ENCODE measurements at regions not wholly inside any gene's neighbourhood (a gene's known extent, or its start where the extent isn't known, plus 50 kb on each side); places are given as distances from the start of the nearest gene placed in this dataset.

GRCh38 chr20:19945732-19946670, 71.2 kb upstream of the NAA20 start:
- DNase-seq = no peak
- H2AFZ ChIP-seq = no peak overlapping the region
- no peak overlapping the region for H3K27ac ChIP-seq
- no peaks in the 10 kb centered on the region for H3K27me3 ChIP-seq (ENCODE audit: insufficient read depth, low read depth)
- H3K9me2 ChIP-seq (ENCODE audit: insufficient read depth) = no peaks in the 10 kb centered on the region
- H3K4me3 ChIP-seq = no peak overlapping the region
- no peaks in the 10 kb centered on the region for H3K9me3 ChIP-seq (ENCODE audit: insufficient read depth, low read depth)
- H3K4me1 ChIP-seq (replicated peaks; ENCODE audit: insufficient read depth) = peaks cover 9% of the 10 kb centered on the region; the same call in 1 of the 2 replicates
- no peaks in the 10 kb centered on the region for H3K79me2 ChIP-seq (ENCODE audit: low read depth)
- H4K20me1 ChIP-seq (ENCODE audit: insufficient read depth) = no peaks in the 10 kb centered on the region
- H3K36me3 ChIP-seq (ENCODE audit: low read depth) = no peaks in the 10 kb centered on the region
- H3K4me2 ChIP-seq = no peak overlapping the region
- H3F3A ChIP-seq (ENCODE audit: insufficient read depth, low read depth) = no peaks in the 10 kb centered on the region
- intact Hi-C loops (cut with micrococcal nuclease; ENCODE audit: unreplicated experiment) = no loop called here
- ChIA-PET CTCF (no interaction called here), POLR2A (ENCODE audit: unreplicated experiment) (interaction anchor here (0.6 kb wide), 1 partner anchor 29 kb away, joined by 12 read pairs; no protein-coding TSS in a partner anchor)
- no peak for TF ChIP-seq EZH2 (IDR thresholded peaks at IDR 0.05; ENCODE audit: low read depth)
- TF ChIP-seq CTCF (conservative IDR thresholded peaks at IDR 0.05) = no peak
- BruUV-seq (replicated peaks) = no TSS peak

- Histone ChIP-seq H4K20me1 (ENCODE audit: insufficient read depth) (no peaks in the 10 kb centered on the region), H2AFZ (no peak overlapping the region), H3F3A (ENCODE audit: insufficient read depth, low read depth) (no peaks in the 10 kb centered on the region), H3K4me2 (no peak overlapping the region), H3K9me3 (ENCODE audit: insufficient read depth, low read depth) (no peaks in the 10 kb centered on the region), H3K4me1 (replicated peaks; ENCODE audit: insufficient read depth) (peaks cover 9% of the 10 kb centered on the region; the same call in 1 of the 2 replicates), H3K79me2 (ENCODE audit: low read depth) (no peaks in the 10 kb centered on the region), H3K36me3 (ENCODE audit: low read depth) (no peaks in the 10 kb centered on the region), H3K27ac (no peak overlapping the region), H3K27me3 (ENCODE audit: insufficient read depth, low read depth) (no peaks in the 10 kb centered on the region), H3K4me3 (no peak overlapping the region), H3K9me2 (ENCODE audit: insufficient read depth) (no peaks in the 10 kb centered on the region)
- CTCF ChIA-PET = interaction anchor here (0.5 kb wide), 1 partner anchor 35 kb away, joined by 7 read pairs; no protein-coding TSS in a partner anchor
- no TSS peak for BruUV-seq (replicated peaks)
- no peak for TF ChIP-seq EZH2 (IDR thresholded peaks at IDR 0.05; ENCODE audit: low read depth)
- TF ChIP-seq CTCF (conservative IDR thresholded peaks at IDR 0.05) = no peak
- DNase-seq = peak in 1 of 2 experiments; percentile 50
- intact Hi-C loops (cut with micrococcal nuclease; ENCODE audit: unreplicated experiment) = no loop called here
- POLR2A ChIA-PET (ENCODE audit: unreplicated experiment) = interaction anchor here (0.6 kb wide), 1 partner anchor 1938 kb away, joined by 4 read pairs; no protein-coding TSS in a partner anchor
Measured at GRCh38 chr20:19947611-19948264, 69.4 kb upstream of the NAA20 start.

- H4K20me1 ChIP-seq (ENCODE audit: insufficient read depth) = no peaks in the 10 kb centered on the region
- H3K4me2 ChIP-seq = no peak overlapping the region
- TF ChIP-seq CTCF (conservative IDR thresholded peaks at IDR 0.05) = no peak
- no peak for TF ChIP-seq EZH2 (IDR thresholded peaks at IDR 0.05; ENCODE audit: low read depth)
- H3K9me3 ChIP-seq (ENCODE audit: insufficient read depth, low read depth) = no peaks in the 10 kb centered on the region
- ChIA-PET POLR2A (ENCODE audit: unreplicated experiment) (no interaction called here), CTCF (no interaction called here)
- no peak overlapping the region for H3K4me3 ChIP-seq
- H3K36me3 ChIP-seq (ENCODE audit: low read depth) = no peaks in the 10 kb centered on the region
- no peaks in the 10 kb centered on the region for H3K9me2 ChIP-seq (ENCODE audit: insufficient read depth)
- intact Hi-C loops (cut with micrococcal nuclease; ENCODE audit: unreplicated experiment) = no loop called here
- DNase-seq = no peak
- H3K79me2 ChIP-seq (ENCODE audit: low read depth) = no peaks in the 10 kb centered on the region
- H3K27me3 ChIP-seq (ENCODE audit: insufficient read depth, low read depth) = no peaks in the 10 kb centered on the region
- H3K27ac ChIP-seq = no peak overlapping the region
- no TSS peak for BruUV-seq (replicated peaks)
- no peak overlapping the region for H2AFZ ChIP-seq
- no peaks in the 10 kb centered on the region for H3F3A ChIP-seq (ENCODE audit: insufficient read depth, low read depth)
- peaks cover 9% of the 10 kb centered on the region; the same call in 1 of the 2 replicates for H3K4me1 ChIP-seq (replicated peaks; ENCODE audit: insufficient read depth)
Measured at GRCh38 chr20:19949195-19949867, 67.8 kb upstream of the NAA20 start.
